ENCODE measurements at regions not wholly inside any gene's neighbourhood (a gene's known extent, or its start where the extent isn't known, plus 50 kb on each side); places are given as distances from the start of the nearest gene placed in this dataset.

DNA sequence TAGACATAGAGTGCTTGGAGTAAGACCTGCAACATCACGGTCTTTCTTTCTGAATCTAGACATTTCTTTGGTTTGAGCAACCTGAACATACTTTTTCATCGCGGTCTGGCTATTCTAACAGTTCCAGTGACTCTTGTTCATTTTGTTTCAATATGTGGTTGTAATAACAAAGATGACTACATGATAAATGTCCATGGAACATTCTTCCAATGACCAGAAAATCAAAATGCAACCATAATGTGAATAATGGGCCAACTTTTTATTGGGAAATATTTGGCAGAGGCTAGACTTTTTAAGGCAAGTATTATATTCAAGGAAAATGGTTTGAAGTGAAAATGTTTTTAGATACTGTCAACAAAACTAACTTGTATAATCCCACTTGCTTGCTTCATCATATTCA, 282.5 kb downstream of the INHBA start:
- Histone ChIP-seq H3K4me1 (ENCODE audit: control insufficient read depth in 5 of 5, insufficient read depth in 5 of 5, low read length in 5 of 5) (peaks cover 0 to 6% (median 0%) of the 10 kb centered on the region in 5 donors), H3K9ac (ENCODE audit: insufficient read depth in 1 of 2, low read length in 2 of 2) (no peak overlapping the region), H3K27ac (ENCODE audit: low read depth in 1 of 2, low read length in 1 of 2) (no peak overlapping the region), H3K4me3 (no peak overlapping the region), H3K36me3 (ENCODE audit: control insufficient read depth in 4 of 4, insufficient read depth in 4 of 4, low read length in 4 of 4) (no peaks in the 10 kb centered on the region), H3K27me3 (ENCODE audit: control insufficient read depth in 3 of 3, insufficient read depth in 3 of 3, low read length in 2 of 3) (no peaks in the 10 kb centered on the region), H3K9me3 (ENCODE audit: control insufficient read depth in 4 of 4, insufficient read depth in 3 of 4, low read length in 3 of 4) (no peaks in the 10 kb centered on the region)
- WGBS, 2 donors = 92 to 94% methylated on average over 3 of the region's 3 CpGs
- DNase-seq (peak in 1 of 3 donors; percentile 19), ATAC-seq (ENCODE audit: insufficient read depth, low FRiP score) (no peak)
- TF ChIP-seq, protein P1, sequence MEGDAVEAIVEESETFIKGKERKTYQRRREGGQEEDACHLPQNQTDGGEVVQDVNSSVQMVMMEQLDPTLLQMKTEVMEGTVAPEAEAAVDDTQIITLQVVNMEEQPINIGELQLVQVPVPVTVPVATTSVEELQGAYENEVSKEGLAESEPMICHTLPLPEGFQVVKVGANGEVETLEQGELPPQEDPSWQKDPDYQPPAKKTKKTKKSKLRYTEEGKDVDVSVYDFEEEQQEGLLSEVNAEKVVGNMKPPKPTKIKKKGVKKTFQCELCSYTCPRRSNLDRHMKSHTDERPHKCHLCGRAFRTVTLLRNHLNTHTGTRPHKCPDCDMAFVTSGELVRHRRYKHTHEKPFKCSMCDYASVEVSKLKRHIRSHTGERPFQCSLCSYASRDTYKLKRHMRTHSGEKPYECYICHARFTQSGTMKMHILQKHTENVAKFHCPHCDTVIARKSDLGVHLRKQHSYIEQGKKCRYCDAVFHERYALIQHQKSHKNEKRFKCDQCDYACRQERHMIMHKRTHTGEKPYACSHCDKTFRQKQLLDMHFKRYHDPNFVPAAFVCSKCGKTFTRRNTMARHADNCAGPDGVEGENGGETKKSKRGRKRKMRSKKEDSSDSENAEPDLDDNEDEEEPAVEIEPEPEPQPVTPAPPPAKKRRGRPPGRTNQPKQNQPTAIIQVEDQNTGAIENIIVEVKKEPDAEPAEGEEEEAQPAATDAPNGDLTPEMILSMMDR (IDR thresholded peaks at IDR 0.05; ENCODE audit: control extremely low read depth, extremely low read depth) = no peak

DNA sequence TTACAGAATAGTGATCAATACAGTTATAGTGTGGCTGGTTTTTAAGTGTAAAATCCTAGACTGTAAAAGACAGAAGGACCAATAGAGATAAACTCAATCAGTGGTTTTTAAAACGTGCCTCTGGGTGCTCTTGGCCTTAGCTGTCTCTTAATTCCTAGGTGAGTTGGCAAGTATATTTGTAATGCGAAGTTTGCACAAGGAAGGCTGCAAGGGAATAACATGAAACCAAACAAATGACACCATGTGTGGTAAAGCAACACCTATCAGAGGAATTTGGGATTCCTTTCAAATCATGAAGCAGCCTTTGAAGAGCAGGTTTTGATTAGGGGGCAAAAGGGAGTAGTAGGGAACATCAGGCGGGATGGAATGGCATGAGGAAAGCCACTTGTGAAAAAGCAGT, 284.6 kb downstream of the INHBA start:
- Histone ChIP-seq H3K27me3 (ENCODE audit: control insufficient read depth in 3 of 3, insufficient read depth in 3 of 3, low read length in 2 of 3) (no peaks in the 10 kb centered on the region), H3K27ac (ENCODE audit: low read depth in 1 of 2, low read length in 1 of 2) (no peak overlapping the region), H3K4me3 (no peak overlapping the region), H3K4me1 (ENCODE audit: control insufficient read depth in 5 of 5, insufficient read depth in 5 of 5, low read length in 5 of 5) (peaks cover 0 to 9% (median 0%) of the 10 kb centered on the region in 5 donors), H3K36me3 (ENCODE audit: control insufficient read depth in 4 of 4, insufficient read depth in 4 of 4, low read length in 4 of 4) (no peaks in the 10 kb centered on the region), H3K9me3 (ENCODE audit: control insufficient read depth in 4 of 4, insufficient read depth in 3 of 4, low read length in 3 of 4) (peaks cover 0 to 3% (median 0%) of the 10 kb centered on the region in 4 donors), H3K9ac (ENCODE audit: insufficient read depth in 1 of 2, low read length in 2 of 2) (no peak overlapping the region)
- TF ChIP-seq, protein P1 (IDR thresholded peaks at IDR 0.05; ENCODE audit: control extremely low read depth, extremely low read depth) = no peak
- no peak for ATAC-seq (ENCODE audit: insufficient read depth, low FRiP score)
- no peak for DNase-seq
- 65 to 81% methylated on average over 3 of the region's 3 CpGs for WGBS, 2 donors

DNA sequence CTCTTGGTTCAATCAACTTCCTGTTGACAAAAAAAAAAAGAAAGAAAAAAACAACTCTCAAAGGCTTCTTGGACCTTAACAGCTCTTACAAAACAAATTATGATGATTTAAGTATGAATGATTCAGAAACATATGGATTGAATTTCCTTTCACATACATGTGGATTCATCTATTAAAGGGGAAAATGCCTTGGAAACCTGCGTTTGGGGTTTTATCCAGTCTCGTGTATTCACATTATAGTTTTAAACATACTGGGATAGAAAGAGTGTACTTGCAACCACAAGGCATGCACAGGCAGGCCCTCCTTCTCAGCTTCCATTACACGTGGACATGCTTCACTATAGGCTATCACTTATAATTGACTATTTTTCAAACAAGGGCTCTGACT, 286.7 kb downstream of the INHBA start:
- no peak overlapping the region for H3K9ac ChIP-seq (ENCODE audit: insufficient read depth in 1 of 2, low read length in 2 of 2)
- H3K27me3 ChIP-seq (ENCODE audit: control insufficient read depth in 3 of 3, insufficient read depth in 3 of 3, low read length in 2 of 3) = no peaks in the 10 kb centered on the region
- H3K4me1 ChIP-seq (ENCODE audit: control insufficient read depth in 5 of 5, insufficient read depth in 5 of 5, low read length in 5 of 5) = peaks cover 0 to 9% (median 0%) of the 10 kb centered on the region in 5 donors
- TF ChIP-seq, protein P1 (IDR thresholded peaks at IDR 0.05; ENCODE audit: control extremely low read depth, extremely low read depth) = no peak
- no peak overlapping the region for H3K27ac ChIP-seq (ENCODE audit: low read depth in 1 of 2, low read length in 1 of 2)
- DNase-seq = peak in 1 of 3 donors; percentile 28
- H3K36me3 ChIP-seq (ENCODE audit: control insufficient read depth in 4 of 4, insufficient read depth in 4 of 4, low read length in 4 of 4) = no peaks in the 10 kb centered on the region
- 86 to 87% methylated on average over 3 of the region's 3 CpGs for WGBS, 2 donors
- no peak overlapping the region for H3K4me3 ChIP-seq
- no peak for ATAC-seq (ENCODE audit: insufficient read depth, low FRiP score)
- peaks cover 0 to 3% (median 0%) of the 10 kb centered on the region in 4 donors for H3K9me3 ChIP-seq (ENCODE audit: control insufficient read depth in 4 of 4, insufficient read depth in 3 of 4, low read length in 3 of 4)
